Endothelial cell of umbilical vein (primary cell): ENCODE measurements at regions not wholly inside any gene's neighbourhood (a gene's known extent, or its start where the extent isn't known, plus 50 kb on each side); places are given as distances from the start of the nearest gene placed in this dataset.

Experiments used
- EZH2 ChIP-seq: IDR thresholded peaks from 2 replicates; pipeline ENCODE4 v1.6.1; 2012; ENCODE audit warnings: borderline replicate concordance, low read depth, mild to moderate bottlenecking, moderate library complexity, low read length, inconsistent platforms; ENCODE audit not compliant: severe bottlenecking
- GATA2 ChIP-seq: IDR thresholded peaks from 2 replicates; pipeline ENCODE4 v1.7.0; 2011; ENCODE audit warnings: low read depth, mild to moderate bottlenecking, moderate library complexity, mixed read lengths, low read length; ENCODE audit not compliant: insufficient read length, insufficient read depth
- POLR2A ChIP-seq: IDR thresholded peaks from 2 replicates; pipeline ENCODE4 v1.6.1; 2012; ENCODE audit warnings: low read depth, mild to moderate bottlenecking, control low read depth, low read length
- TF ChIP-seq, protein P1 (sequence below): IDR thresholded peaks from 2 replicates; pipeline ENCODE4 v1.6.1; 2011; ENCODE audit not compliant: insufficient read depth, insufficient read length

DNA sequence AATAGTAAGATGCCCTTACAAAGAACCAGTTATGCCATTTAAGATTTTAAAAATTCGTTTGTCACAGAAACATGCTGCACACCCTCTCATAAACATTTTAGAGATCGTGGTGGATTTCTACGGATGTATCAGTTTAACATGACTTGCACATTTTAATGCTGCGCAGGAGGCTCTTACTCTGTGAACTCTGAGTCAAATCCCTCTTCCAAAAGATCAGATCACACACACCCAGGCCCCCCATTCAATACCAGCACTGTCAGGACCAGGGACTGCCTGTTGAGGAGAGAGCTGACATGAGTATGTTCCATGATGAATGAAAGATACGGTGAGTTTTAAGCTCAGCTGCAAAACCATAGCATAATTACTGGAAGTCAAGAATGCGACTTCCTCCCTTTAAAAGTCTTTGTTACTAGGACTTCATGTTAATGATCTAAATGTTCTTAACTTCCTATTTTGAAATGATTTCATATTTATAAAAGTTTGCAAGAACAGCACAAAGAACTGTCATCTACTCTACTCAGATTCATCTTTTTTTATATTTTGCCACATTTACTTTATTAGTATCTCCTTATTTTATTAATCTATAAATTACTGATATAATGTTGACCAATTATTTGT lies 500.2 kb downstream of the GLRX3 start:
- TF ChIP-seq POLR2A (no peak), EZH2 (no peak), GATA2 (no peak)
- TF ChIP-seq, protein P1, sequence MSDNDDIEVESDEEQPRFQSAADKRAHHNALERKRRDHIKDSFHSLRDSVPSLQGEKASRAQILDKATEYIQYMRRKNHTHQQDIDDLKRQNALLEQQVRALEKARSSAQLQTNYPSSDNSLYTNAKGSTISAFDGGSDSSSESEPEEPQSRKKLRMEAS = no peak
